OCI-LY7 (cell line): ENCODE measurements at regions not wholly inside any gene's neighbourhood (a gene's known extent, or its start where the extent isn't known, plus 50 kb on each side); places are given as distances from the start of the nearest gene placed in this dataset.

ENCODE experiments used
- BruUV-seq: library from RNA; stranded (reverse); fragments of 400-500 nt; replicated peaks from 2 replicates; lab custom pipeline; 2021; lab: Mats Ljungman, UMichigan
- CTCF ChIA-PET: fragments of 300-600 bp; sonication (Branson Sonifier 250); formaldehyde crosslinking; loops from one replicate; lab custom pipeline; 2022; ENCODE audit warnings: antibody characterized with exemption; ENCODE audit not compliant: unreplicated experiment; lab: Charles Lee
- POLR2A ChIA-PET: fragments of 300-600 bp; sonication (Branson Sonifier 250); formaldehyde crosslinking; loops from one replicate; lab custom pipeline; 2022; ENCODE audit warnings: antibody characterized with exemption; lab: Charles Lee
- DNase-seq: peaks from one replicate; pipeline ENCODE4 v3.0.0-alpha.2; 2015; ENCODE audit warnings: low spot score
- H2AFZ ChIP-seq: fragments of 200-600 bp; sonication (generic), shearing (Covaris generic); 2 replicates; pipeline ENCODE4 v1.6.1; 2014; ENCODE audit warnings: mild to moderate bottlenecking, antibody characterized with exemption, low read length, moderate library complexity
- H3K27ac ChIP-seq: fragments of 200-600 bp; sonication (generic); 2 replicates; pipeline ENCODE4 v1.5.1; 2014; ENCODE audit warnings: mixed run types, low read depth, mild to moderate bottlenecking, moderate library complexity, low read length, inconsistent platforms; ENCODE audit not compliant: poor library complexity, severe bottlenecking
- H3K36me3 ChIP-seq: fragments of 200-600 bp; sonication (generic); 2 replicates; pipeline ENCODE4 v1.6.1; 2014; ENCODE audit warnings: mild to moderate bottlenecking, antibody characterized with exemption, low read length, moderate library complexity, mixed read lengths; ENCODE audit not compliant: insufficient read depth
- H3K4me1 ChIP-seq: fragments of 200-600 bp; sonication (generic); 2 replicates; pipeline ENCODE4 v1.5.1; 2014; ENCODE audit warnings: mild to moderate bottlenecking, low read length; ENCODE audit not compliant: insufficient read depth, poor library complexity, severe bottlenecking
- H3K4me2 ChIP-seq: fragments of 200-600 bp; sonication (generic); 2 replicates; pipeline ENCODE4 v1.6.1; 2014; ENCODE audit warnings: mild to moderate bottlenecking, low read length
- H3K4me3 ChIP-seq: fragments of 200-600 bp; sonication (generic); 2 replicates; pipeline ENCODE4 v1.5.1; 2014; ENCODE audit warnings: mild to moderate bottlenecking, low read depth, low read length; ENCODE audit not compliant: poor library complexity, severe bottlenecking
- H3K79me2 ChIP-seq: fragments of 200-600 bp; sonication (generic); 2 replicates; pipeline ENCODE4 v1.6.1; 2016; ENCODE audit warnings: low read depth, mild to moderate bottlenecking, low read length, moderate library complexity, mixed read lengths; ENCODE audit not compliant: insufficient read depth
- H3K9me2 ChIP-seq: fragments of 200-600 bp; sonication (generic); 2 replicates; pipeline ENCODE4 v1.6.1; 2016; ENCODE audit warnings: mild to moderate bottlenecking, low read length, mixed read lengths; ENCODE audit not compliant: insufficient read depth
- H3K9me3 ChIP-seq: fragments of 200-600 bp; sonication (generic); 2 replicates; pipeline ENCODE4 v1.6.1; 2014; ENCODE audit warnings: mild to moderate bottlenecking, mixed run types, low read length, mixed read lengths
- H4K20me1 ChIP-seq: fragments of 200-600 bp; sonication (generic); 2 replicates; pipeline ENCODE4 v1.6.1; 2014; ENCODE audit warnings: mild to moderate bottlenecking, antibody characterized with exemption, low read length, moderate library complexity, mixed read lengths; ENCODE audit not compliant: insufficient read depth
- EZH2phosphoT487 ChIP-seq: fragments of 200-600 bp; sonication (generic); IDR thresholded peaks from 2 replicates; pipeline ENCODE4 v1.6.1; 2018; ENCODE audit warnings: low read depth, borderline replicate concordance, mild to moderate bottlenecking, mixed run types, antibody characterized with exemption, low read length, moderate library complexity, mixed read lengths
- intact Hi-C: fragments of 100-400 bp; cut with micrococcal nuclease; formaldehyde crosslinking; loops from one replicate; pipeline ENCODE4 v1.10.0; 2022; ENCODE audit not compliant: unreplicated experiment
- TF ChIP-seq, protein P1 (sequence below): fragments of 200-600 bp; sonication (generic); conservative IDR thresholded peaks from 2 replicates; pipeline ENCODE4 v1.5.1; 2014; ENCODE audit warnings: mild to moderate bottlenecking, antibody characterized with exemption, low read length, moderate library complexity, mixed read lengths

GRCh38 chr18:61955644-61956043, 62.8 kb upstream of the RNF152 start:
- no peaks in the 10 kb centered on the region for H3K9me2 ChIP-seq
- H3K36me3 ChIP-seq = no peaks in the 10 kb centered on the region
- H4K20me1 ChIP-seq = no peaks in the 10 kb centered on the region
- no peak overlapping the region for H3K4me2 ChIP-seq
- peaks cover 21% of the 10 kb centered on the region for H3K4me1 ChIP-seq
- DNase-seq = peak; percentile 35
- no TSS peak for BruUV-seq
- TF ChIP-seq EZH2phosphoT487 = no peak
- TF ChIP-seq, protein P1, sequence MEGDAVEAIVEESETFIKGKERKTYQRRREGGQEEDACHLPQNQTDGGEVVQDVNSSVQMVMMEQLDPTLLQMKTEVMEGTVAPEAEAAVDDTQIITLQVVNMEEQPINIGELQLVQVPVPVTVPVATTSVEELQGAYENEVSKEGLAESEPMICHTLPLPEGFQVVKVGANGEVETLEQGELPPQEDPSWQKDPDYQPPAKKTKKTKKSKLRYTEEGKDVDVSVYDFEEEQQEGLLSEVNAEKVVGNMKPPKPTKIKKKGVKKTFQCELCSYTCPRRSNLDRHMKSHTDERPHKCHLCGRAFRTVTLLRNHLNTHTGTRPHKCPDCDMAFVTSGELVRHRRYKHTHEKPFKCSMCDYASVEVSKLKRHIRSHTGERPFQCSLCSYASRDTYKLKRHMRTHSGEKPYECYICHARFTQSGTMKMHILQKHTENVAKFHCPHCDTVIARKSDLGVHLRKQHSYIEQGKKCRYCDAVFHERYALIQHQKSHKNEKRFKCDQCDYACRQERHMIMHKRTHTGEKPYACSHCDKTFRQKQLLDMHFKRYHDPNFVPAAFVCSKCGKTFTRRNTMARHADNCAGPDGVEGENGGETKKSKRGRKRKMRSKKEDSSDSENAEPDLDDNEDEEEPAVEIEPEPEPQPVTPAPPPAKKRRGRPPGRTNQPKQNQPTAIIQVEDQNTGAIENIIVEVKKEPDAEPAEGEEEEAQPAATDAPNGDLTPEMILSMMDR = no peak
- H3K9me3 ChIP-seq = no peaks in the 10 kb centered on the region
- no peak overlapping the region for H3K27ac ChIP-seq
- ChIA-PET POLR2A (no interaction called here), CTCF (no interaction called here)
- intact Hi-C loops = no loop called here
- no peaks in the 10 kb centered on the region for H3K79me2 ChIP-seq
- no peak overlapping the region for H2AFZ ChIP-seq
- H3K4me3 ChIP-seq = no peak overlapping the region

DNA sequence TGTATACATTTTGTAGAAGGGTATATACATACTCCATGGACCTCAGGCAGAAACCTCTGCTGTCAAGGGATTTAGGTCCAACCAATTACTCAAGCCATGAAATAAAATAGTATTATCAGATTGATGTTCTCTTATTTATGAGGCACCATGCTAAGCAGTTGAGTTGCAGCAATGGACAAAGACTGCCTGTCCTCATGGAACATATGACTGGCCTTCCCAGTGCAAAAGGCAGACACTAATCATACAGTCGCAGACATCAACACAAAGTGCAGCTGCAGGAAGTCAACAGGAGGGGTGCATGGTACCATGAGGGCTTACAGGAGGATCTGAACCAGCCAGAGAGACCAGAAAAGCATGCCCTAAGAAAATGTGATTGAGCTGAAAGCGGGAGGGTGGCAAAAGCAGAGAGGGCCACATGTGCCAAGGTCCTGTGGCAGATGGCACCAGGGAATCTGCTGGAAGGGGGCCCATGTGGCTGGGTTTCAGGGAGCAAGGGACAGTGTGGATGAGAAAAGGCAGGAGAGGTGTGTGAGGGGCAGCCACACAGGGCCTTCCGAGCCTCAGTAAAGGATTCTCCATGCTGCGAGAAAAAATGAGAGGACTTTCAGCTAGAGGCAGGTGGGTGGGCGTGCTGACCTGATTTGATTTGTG, 61.4 kb upstream of the RNF152 start:
- no peak overlapping the region for H3K4me3 ChIP-seq
- no peak for DNase-seq
- H3K79me2 ChIP-seq = no peaks in the 10 kb centered on the region
- no peaks in the 10 kb centered on the region for H3K36me3 ChIP-seq
- H3K4me1 ChIP-seq = peaks cover 21% of the 10 kb centered on the region
- no peak overlapping the region for H2AFZ ChIP-seq
- H4K20me1 ChIP-seq = no peaks in the 10 kb centered on the region
- TF ChIP-seq, protein P1 = no peak
- no peak for TF ChIP-seq EZH2phosphoT487
- no peak overlapping the region for H3K27ac ChIP-seq
- POLR2A ChIA-PET = no interaction called here
- no peak overlapping the region for H3K4me2 ChIP-seq
- CTCF ChIA-PET = no interaction called here
- no peaks in the 10 kb centered on the region for H3K9me2 ChIP-seq
- intact Hi-C loops = no loop called here
- no peaks in the 10 kb centered on the region for H3K9me3 ChIP-seq
- no TSS peak for BruUV-seq

- BruUV-seq = no TSS peak
- TF ChIP-seq, protein P1 = no peak
- no peak for TF ChIP-seq EZH2phosphoT487
- peaks cover 21% of the 10 kb centered on the region for H3K4me1 ChIP-seq
- no peak for DNase-seq
- H3K4me3 ChIP-seq = no peak overlapping the region
- POLR2A ChIA-PET = no interaction called here
- no peaks in the 10 kb centered on the region for H3K36me3 ChIP-seq
- H3K4me2 ChIP-seq = no peak overlapping the region
- no peak overlapping the region for H3K27ac ChIP-seq
- H2AFZ ChIP-seq = no peak overlapping the region
- no peaks in the 10 kb centered on the region for H3K9me3 ChIP-seq
- intact Hi-C loops = no loop called here
- no peaks in the 10 kb centered on the region for H3K79me2 ChIP-seq
- CTCF ChIA-PET = no interaction called here
- H3K9me2 ChIP-seq = no peaks in the 10 kb centered on the region
- no peaks in the 10 kb centered on the region for H4K20me1 ChIP-seq
These were observed 60.8 kb upstream of the RNF152 start for GRCh38 chr18:61953641-61954040.
